Cardiac septum (tissue), 1 donor: ENCODE measurements at regions not wholly inside any gene's neighbourhood (a gene's known extent, or its start where the extent isn't known, plus 50 kb on each side); places are given as distances from the start of the nearest gene placed in this dataset.
"Not testable (repeated sequence)": the region's sequence is repeated elsewhere in the genome, so short reads cannot be mapped to it uniquely, and the experiment has no call there.

Experiments used
- DNase-seq: peaks from one replicate; pipeline ENCODE4 v3.0.0-alpha.2; 2020; ENCODE audit warnings: low spot score
- intact Hi-C: fragments of 100-400 bp; cut with DNase I; formaldehyde crosslinking; loops from one replicate; pipeline ENCODE4 v1.14.0; 2022
- donor health status: DM: no; HTN: no; CAD: no.

DNA sequence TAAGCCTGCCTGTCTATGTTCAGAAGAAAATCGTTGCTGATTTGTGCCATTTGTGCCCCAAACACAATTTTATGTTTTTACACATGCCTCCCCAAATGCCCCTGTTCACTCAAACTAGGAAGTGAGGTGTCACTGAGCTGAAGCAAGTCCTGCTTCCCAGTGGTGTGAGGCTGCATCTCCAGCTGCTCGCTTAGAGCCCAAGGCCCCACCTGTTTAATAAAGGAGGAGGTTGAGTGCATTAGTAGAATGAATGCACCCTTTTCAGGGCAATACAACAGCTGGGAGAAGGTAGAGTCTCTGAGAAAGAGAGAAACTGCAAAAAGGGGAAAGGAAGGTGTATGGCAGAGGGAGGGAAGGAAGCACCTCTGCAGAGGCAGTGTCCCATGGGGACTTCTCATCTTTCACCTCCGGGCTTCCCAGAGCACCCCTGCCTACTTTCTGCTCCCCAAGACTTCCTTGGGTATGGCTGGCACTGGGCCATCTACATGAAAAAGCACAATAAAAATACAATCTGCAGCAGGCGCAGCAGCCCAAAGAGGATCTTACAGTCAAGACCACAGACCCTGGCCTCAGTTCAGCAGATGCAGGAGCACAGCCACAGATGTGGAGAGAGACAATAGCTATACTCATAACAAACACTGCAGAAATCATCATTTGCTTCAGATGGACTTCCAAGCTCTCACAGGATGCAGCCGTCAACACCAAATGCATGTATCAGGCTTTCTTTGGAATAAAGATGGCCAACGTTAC lies 165.9 kb downstream of the POLR2M start:
- intact Hi-C loops: no loop called here
- DNase-seq: no peak

DNA sequence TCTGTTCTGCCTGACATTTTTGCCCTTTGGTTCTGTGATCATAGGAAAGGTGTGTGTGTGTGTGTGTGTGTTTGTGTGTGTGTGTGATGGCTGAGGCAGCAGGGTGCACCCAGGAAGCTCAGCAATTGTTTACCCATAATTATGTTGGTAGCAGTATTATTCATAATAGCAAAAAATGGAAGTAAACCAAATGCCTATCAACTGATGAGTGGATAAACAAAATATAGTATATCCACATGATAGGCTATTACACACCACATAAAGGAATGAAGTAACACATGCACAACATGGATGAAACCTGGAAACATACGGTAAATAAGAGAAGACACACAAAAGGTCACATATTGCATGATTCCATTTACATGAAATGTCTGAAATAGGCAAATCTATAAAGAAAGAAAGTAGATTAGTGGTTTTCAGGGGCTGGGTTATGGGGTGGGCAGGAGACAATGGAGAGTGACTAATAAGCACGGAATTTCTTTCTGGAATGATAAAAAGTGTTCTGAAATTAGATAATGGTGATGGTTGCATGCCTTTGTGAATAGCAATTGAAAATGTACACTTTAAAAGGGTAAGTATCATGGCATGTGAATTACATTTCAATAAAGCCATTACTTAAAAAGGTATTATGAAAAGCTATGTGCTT lies 167.2 kb downstream of the POLR2M start:
- DNase-seq: no peak
- intact Hi-C loops: no loop called here

DNA sequence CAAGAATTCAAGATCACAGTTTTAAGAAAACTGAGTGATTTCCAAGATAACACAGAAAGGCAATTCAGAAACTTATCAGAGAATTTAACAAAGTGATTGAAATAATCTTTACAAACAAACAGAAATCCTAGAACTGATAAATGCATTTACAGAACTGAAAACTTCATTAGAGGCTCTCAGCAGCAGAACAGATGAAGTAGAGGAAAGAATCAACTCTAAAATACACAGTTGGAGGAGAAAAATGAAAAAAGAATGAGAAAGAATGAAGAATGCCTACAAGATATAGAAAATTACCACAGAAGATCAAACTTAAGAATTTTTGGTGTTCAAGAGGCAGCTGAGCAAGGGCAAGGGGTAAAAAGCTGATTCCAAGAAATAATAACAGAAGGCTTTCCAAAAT lies 168.8 kb downstream of the POLR2M start:
- intact Hi-C loops: no loop called here
- no peak for DNase-seq

GRCh38 chr15:57878573-57878972 lies 172.1 kb downstream of the POLR2M start:
- intact Hi-C loops: no loop called here
- DNase-seq: no peak

- DNase-seq: no peak
- intact Hi-C loops: no loop called here
Measured at GRCh38 chr15:57881361-57881760, 174.8 kb downstream of the POLR2M start.

DNA sequence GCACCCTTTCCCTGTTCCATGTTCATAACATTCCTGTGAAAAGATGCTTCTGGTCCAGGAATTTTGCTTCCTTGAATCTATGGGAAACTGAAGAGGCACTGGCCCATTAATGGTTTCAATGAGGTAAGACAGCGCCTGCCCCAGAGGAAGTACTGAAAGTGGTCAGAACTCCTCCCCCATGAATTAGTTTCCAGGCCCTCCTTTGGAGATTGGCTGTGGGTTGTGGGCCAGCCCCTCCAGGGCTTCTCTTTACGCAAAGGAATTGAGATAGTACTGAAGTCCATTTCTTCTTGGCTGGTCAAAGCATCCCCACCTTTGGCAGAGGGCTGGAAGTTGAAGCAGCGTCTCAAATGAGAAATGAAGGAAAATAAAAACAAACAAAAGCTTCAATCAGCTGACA lies 175.5 kb downstream of the POLR2M start:
- intact Hi-C loops: no loop called here
- DNase-seq: no peak

DNA sequence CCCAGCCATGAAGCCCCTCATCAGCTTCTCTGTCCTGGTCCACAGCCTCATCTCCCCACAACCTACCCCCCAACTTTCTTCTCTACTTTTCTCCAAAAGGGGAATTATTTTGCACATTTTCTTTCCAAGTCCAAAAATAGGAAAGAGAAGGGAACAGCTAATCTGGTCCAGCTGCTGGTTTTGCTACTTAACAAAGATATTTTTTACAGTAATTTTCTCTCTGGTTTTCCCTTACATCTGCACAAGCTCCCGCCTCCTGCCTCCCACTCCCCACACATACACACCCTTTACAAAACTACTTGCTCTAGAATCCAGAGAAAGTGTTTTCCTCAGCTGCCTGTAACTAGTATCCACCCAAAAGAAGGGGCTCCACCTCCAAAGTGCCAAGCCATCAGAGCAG lies 177.2 kb downstream of the POLR2M start:
- intact Hi-C loops: no loop called here

GRCh38 chr15:57884936-57885335 lies 178.4 kb downstream of the POLR2M start:
- no peak for DNase-seq
- intact Hi-C loops: no loop called here

More for the DNA sequence above, 177.2 kb downstream of the POLR2M start:
- DNase-seq: no peak

- intact Hi-C loops: no loop called here
- no peak for DNase-seq
Measured at GRCh38 chr15:57885435-57885834, 178.9 kb downstream of the POLR2M start.

GRCh38 chr15:57887825-57888224 lies 177.7 kb downstream of the ALDH1A2 start:
- intact Hi-C loops: no loop called here

GRCh38 chr15:57890351-57890750 lies 175.2 kb downstream of the ALDH1A2 start:
- DNase-seq: no peak
- intact Hi-C loops: no loop called here

More at GRCh38 chr15:57887825-57888224, 177.7 kb downstream of the ALDH1A2 start:
- no peak for DNase-seq

DNA sequence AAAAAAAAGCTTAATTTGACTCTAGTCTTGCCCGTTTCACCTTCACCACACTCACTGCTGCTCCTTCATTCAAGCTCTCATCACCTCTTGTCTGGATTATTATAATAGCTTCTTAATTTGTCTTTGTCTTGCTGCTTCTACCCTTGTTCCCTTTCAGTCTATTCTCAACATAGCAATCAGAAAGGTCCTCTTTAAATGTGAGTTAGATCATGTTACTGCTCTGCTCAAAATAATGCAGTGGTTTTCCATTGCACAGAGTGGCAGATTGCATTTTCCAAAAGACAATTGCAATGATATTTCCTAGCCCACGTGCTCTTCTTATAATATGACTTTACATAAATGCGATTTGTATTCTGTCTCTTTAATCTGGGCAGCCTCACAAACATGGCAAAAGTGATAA lies 174.6 kb downstream of the ALDH1A2 start:
- intact Hi-C loops: no loop called here
- no peak for DNase-seq

GRCh38 chr15:57892181-57892580 lies 173.3 kb downstream of the ALDH1A2 start:
- intact Hi-C loops: no loop called here
- DNase-seq: no peak

- intact Hi-C loops: no loop called here
- DNase-seq: no peak
Measured at GRCh38 chr15:57893040-57893439, 172.5 kb downstream of the ALDH1A2 start.

- DNase-seq: no peak
- intact Hi-C loops: no loop called here
Measured at GRCh38 chr15:57895291-57895690, 170.2 kb downstream of the ALDH1A2 start.

DNA sequence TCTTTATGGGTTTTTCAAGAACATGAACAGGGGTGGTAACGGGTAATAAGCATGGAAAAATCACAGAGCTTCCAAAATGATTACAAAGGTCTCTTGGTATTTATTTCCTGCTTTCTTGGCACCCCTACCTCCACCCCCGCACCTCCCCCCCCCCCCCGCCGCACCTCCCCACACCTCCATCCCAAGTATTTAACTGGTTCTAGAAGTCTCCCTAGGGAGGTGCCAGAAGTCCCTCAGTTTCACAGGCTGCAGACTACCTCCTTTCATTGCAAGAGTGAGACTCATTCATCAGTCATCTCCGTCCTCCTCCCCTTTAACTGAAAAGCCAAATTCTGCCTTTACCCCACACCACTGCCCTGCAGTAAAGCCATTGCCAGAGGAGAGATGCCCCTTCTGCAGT lies 169.4 kb downstream of the ALDH1A2 start:
- DNase-seq: no peak
- intact Hi-C loops: no loop called here

DNA sequence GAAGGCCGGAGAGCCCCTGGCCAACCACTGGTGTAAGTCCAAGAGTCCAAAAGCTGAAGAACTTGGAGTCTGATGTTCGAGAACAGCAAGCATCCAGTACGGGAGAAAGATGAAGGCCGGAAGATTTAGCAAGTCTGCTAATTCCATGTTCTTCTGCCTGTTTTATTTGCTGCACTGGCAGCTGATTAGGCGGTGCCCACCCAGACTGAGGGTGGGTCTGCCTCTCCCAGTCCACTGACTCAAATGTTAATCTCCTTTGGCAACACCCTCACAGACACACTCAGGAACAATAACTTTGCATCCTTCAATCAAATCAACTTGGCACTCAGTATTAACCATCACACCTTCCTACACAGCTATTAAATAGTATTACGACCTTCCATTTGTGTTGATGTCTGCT lies 168.6 kb downstream of the ALDH1A2 start:
- DNase-seq, intact Hi-C loops: not testable (repeated sequence)

GRCh38 chr15:57897870-57898269 lies 167.6 kb downstream of the ALDH1A2 start:
- no peak for DNase-seq
- intact Hi-C loops: no loop called here

DNA sequence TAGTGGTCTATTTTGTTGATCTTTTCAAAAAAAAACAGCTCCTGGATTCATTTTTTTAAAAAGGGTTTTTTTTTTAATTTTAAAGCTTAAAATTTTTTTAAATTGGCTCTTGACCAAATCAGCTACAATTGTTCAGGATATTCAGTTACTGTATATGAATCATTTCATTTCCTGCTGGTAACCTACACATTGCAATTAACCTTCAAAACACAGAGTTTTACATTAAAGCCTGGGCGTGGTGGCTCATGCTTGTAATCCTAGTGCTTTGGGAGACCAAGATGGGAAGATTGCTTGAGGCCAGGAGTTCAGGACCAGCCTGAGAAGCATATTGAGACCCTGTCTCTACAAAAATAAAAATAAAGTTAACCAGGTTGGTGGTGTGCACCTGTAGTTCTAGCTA lies 163.4 kb downstream of the ALDH1A2 start:
- no peak for DNase-seq
- intact Hi-C loops: no loop called here
